B cell (primary cell): ENCODE measurements at regions not wholly inside any gene's neighbourhood (a gene's known extent, or its start where the extent isn't known, plus 50 kb on each side); places are given as distances from the start of the nearest gene placed in this dataset.

Experiments
- ATAC-seq: fragments of 200-7000 bp; cut with Tn5 transposase; one replicate; pipeline ENCODE4 v1.10.0; 2021; ENCODE audit warnings: low read depth, mild to moderate bottlenecking, moderate number of reproducible peaks, moderate library complexity
- CTCF ChIA-PET: fragments of 350-600 bp; sonication (Branson Sonifier 250); formaldehyde crosslinking; loops from one replicate; lab custom pipeline; 2021; ENCODE audit warnings: antibody characterized with exemption, inconsistent platforms; lab: Charles Lee
- POLR2A ChIA-PET: fragments of 350-600 bp; sonication (Branson Sonifier 250); formaldehyde crosslinking; loops from one replicate; lab custom pipeline; 2021; ENCODE audit warnings: antibody characterized with exemption; lab: Charles Lee
- DNase-seq: peaks from one replicate; pipeline ENCODE4 v3.0.0; 2013
- H2AFZ ChIP-seq: 2 replicates; pipeline ENCODE4 v1.6.1; 2012; ENCODE audit warnings: mild to moderate bottlenecking, low read depth, low read length; ENCODE audit not compliant: insufficient read depth, poor library complexity, severe bottlenecking
- H3K27ac ChIP-seq, 2 donors: 1 replicate in 1 of 2; 2 replicates in 1 of 2; pipeline ENCODE4 v1.5.1; 2012 to 2013; ENCODE audit warnings: low read length in 2 of 2, mild to moderate bottlenecking in 2 of 2, moderate library complexity in 1 of 2
- H3K27me3 ChIP-seq, 4 experiments: fragments of 200-600 bp in 1 of 4; sonication (generic) in 1 of 4; replicated peaks in 1 of 4; 1 replicate in 2 of 4; 2 replicates in 2 of 4; pipeline versions ENCODE4 v1.6.1 to v1.7.0; 2013 to 2016; ENCODE audit warnings: low read length in 3 of 4, mild to moderate bottlenecking in 2 of 4, mixed read lengths in 1 of 4, moderate library complexity in 1 of 4; ENCODE audit not compliant: insufficient read depth in 4 of 4, control insufficient read depth in 3 of 4; ENCODE audit errors: control extremely low read depth in 1 of 4
- H3K36me3 ChIP-seq, 2 experiments: replicated peaks in 1 of 2; 1 replicate in 1 of 2; 2 replicates in 1 of 2; pipeline versions ENCODE4 v1.6.1 to v1.7.1; 2013; ENCODE audit warnings: low read length in 1 of 2; ENCODE audit not compliant: insufficient read depth in 2 of 2, control insufficient read depth in 1 of 2; ENCODE audit errors: control extremely low read depth in 1 of 2, extremely low read depth in 1 of 2
- H3K4me1 ChIP-seq, 2 donors: fragments of 200-600 bp in 1 of 2; sonication (generic) in 1 of 2; 1 replicate in 1 of 2; 2 replicates in 1 of 2; pipeline versions ENCODE4 v1.5.1 to v1.6.1; 2013 to 2017; ENCODE audit warnings: low read length in 2 of 2; ENCODE audit not compliant: control insufficient read depth in 2 of 2, insufficient read depth in 2 of 2
- H3K4me2 ChIP-seq: replicated peaks from 2 replicates; pipeline ENCODE3; 2012; ENCODE audit warnings: mild to moderate bottlenecking, low read depth, low read length; ENCODE audit not compliant: poor library complexity, severe bottlenecking
- H3K4me3 ChIP-seq, 5 experiments: fragments of 200-600 bp in 1 of 5; sonication (generic) in 1 of 5; 1 replicate in 3 of 5; 2 replicates in 2 of 5; pipeline versions ENCODE4 v1.5.1 to v1.7.0; 2011 to 2016; ENCODE audit warnings: low read length in 4 of 5, mild to moderate bottlenecking in 4 of 5, low read depth in 2 of 5, control low read depth in 1 of 5, moderate library complexity in 1 of 5; ENCODE audit not compliant: insufficient read depth in 1 of 5; ENCODE audit errors: control extremely low read depth in 1 of 5, extremely low read depth in 1 of 5
- H3K79me2 ChIP-seq: fragments of 200-600 bp; sonication (generic); one replicate; pipeline ENCODE4 v1.6.0; 2016; ENCODE audit warnings: low read length; ENCODE audit not compliant: control insufficient read depth, insufficient read depth
- H3K9ac ChIP-seq: fragments of 200-600 bp; sonication (generic); 2 replicates; pipeline ENCODE4 v1.6.1; 2017; ENCODE audit warnings: mild to moderate bottlenecking, low read length, moderate library complexity
- H3K9me3 ChIP-seq, 3 donors: one replicate each; pipeline versions ENCODE4 v1.6.1 to v1.7.1; 2013; ENCODE audit warnings: low read length in 2 of 3; ENCODE audit not compliant: control insufficient read depth in 2 of 3, insufficient read depth in 1 of 3; ENCODE audit errors: control extremely low read depth in 1 of 3
- H4K20me1 ChIP-seq: 2 replicates; pipeline ENCODE4 v1.6.0; 2012; ENCODE audit warnings: mild to moderate bottlenecking, low read length; ENCODE audit not compliant: insufficient read depth, control insufficient read depth, poor library complexity, severe bottlenecking
- H3K27ac Mint-ChIP-seq: one replicate; pipeline ENCODE4 v1.8.0; 2021; ENCODE audit warnings: mixed read lengths
- H3K27me3 Mint-ChIP-seq: one replicate; pipeline ENCODE4 v1.8.0; 2021; ENCODE audit warnings: mixed read lengths
- H3K4me1 Mint-ChIP-seq: one replicate; pipeline ENCODE4 v1.8.0; 2021; ENCODE audit warnings: mixed read lengths
- H3K4me3 Mint-ChIP-seq: one replicate; pipeline ENCODE4 v1.8.0; 2021; ENCODE audit warnings: mixed read lengths
- H3K9me3 Mint-ChIP-seq: one replicate; pipeline ENCODE4 v1.8.0; 2022; ENCODE audit warnings: mixed read lengths; ENCODE audit not compliant: insufficient read depth
- CTCF ChIP-seq: fragments of 200-600 bp; IDR thresholded peaks from one replicate; pipeline ENCODE4 v1.8.0; 2022; ENCODE audit warnings: antibody characterized with exemption, mild to moderate bottlenecking
- EZH2 ChIP-seq: IDR thresholded peaks from 2 replicates; pipeline ENCODE4 v1.6.1; 2012; ENCODE audit warnings: borderline replicate concordance, low read depth, mild to moderate bottlenecking, moderate library complexity, low read length; ENCODE audit not compliant: insufficient read depth, poor library complexity, severe bottlenecking
- WGBS: methylation state at CpG from one replicate; pipeline ENCODE4 v1.1.5; 2013; ENCODE audit warnings: missing lambda C conversion rate; ENCODE audit not compliant: insufficient coverage; 5-methylcytosine and 5-hydroxymethylcytosine counted together
- intact Hi-C: fragments of 100-400 bp; cut with micrococcal nuclease; formaldehyde crosslinking; loops from one replicate; pipeline ENCODE4 v1.10.0; 2022

DNA sequence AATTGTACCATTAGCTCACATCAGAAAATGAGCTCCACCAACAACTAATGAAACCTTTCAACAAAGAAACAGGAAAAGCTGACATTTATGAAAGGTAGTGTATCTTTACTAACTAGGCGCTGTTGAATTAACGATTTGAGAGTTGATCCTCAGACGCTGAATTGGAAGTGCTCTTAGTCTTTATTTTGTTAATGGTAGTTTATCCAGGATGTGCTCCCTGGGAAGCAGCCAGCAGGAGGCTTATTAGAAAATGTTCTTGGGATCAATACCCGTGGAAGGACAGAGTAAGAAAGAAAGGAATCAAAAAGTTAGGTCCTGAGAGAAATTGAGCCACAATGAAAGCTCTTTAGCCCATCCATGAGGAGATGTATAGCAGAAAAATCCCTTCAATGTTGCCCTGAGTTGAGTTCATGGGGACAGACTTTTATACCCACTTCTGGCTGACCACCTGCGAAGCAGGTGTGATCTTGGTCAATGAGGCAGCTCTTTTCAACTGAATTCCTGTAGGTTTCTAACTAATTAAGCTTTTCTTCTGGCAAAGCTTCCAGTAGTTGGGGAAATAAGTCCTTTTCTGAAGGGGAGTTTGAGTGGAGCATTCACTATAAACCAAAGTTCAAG lies 492.6 kb upstream of the REG3G start:
- H3K27me3 ChIP-seq, result no peaks in the 10 kb centered on the region
- H3K36me3 ChIP-seq, result no peaks in the 10 kb centered on the region
- intact Hi-C loops, result no loop called here
- no peak overlapping the region for H3K4me3 ChIP-seq
- H4K20me1 ChIP-seq, result no peaks in the 10 kb centered on the region
- no peaks in the 10 kb centered on the region for H3K4me1 ChIP-seq
- H2AFZ ChIP-seq, result no peak overlapping the region
- no peak overlapping the region for H3K4me2 ChIP-seq
- ChIA-PET POLR2A (no interaction called here), CTCF (interaction anchor here (0.5 kb wide), 1 partner anchor 149 kb away, joined by 5 read pairs; no protein-coding TSS in a partner anchor)
- H3K9me3 Mint-ChIP-seq, result no peaks in the 10 kb centered on the region
- H3K79me2 ChIP-seq, result no peaks in the 10 kb centered on the region
- no peaks in the 10 kb centered on the region for H3K9me3 ChIP-seq
- no peak for ATAC-seq
- no peak for TF ChIP-seq CTCF
- no peak for DNase-seq
- no peak overlapping the region for H3K4me3 Mint-ChIP-seq
- H3K27me3 Mint-ChIP-seq, result no peaks in the 10 kb centered on the region
- H3K27ac Mint-ChIP-seq, result no peak overlapping the region
- H3K27ac ChIP-seq, result no peak overlapping the region
- no peaks in the 10 kb centered on the region for H3K4me1 Mint-ChIP-seq
- H3K9ac ChIP-seq, result no peak overlapping the region
- 43% methylated on average over 4 of the region's 5 CpGs for WGBS

GRCh38 chr2:78535395-78535794 lies 490.1 kb upstream of the REG3G start:
- Histone ChIP-seq H3K79me2 (no peaks in the 10 kb centered on the region), H3K27ac (no peak overlapping the region), H3K4me3 (no peak overlapping the region), H3K4me2 (no peak overlapping the region), H3K36me3 (no peaks in the 10 kb centered on the region), H4K20me1 (no peaks in the 10 kb centered on the region), H3K9me3 (no peaks in the 10 kb centered on the region), H2AFZ (no peak overlapping the region), H3K27me3 (no peaks in the 10 kb centered on the region), H3K9ac (no peak overlapping the region), H3K4me1 (no peaks in the 10 kb centered on the region)
- DNase-seq (no peak), ATAC-seq (no peak)
- TF ChIP-seq EZH2 (no peak), CTCF (no peak)
- intact Hi-C loops, result no loop called here
- ChIA-PET CTCF (interaction anchor here (0.7 kb wide), 1 partner anchor 44 kb away, joined by 4 read pairs; no protein-coding TSS in a partner anchor), POLR2A (no interaction called here)
- Mint-ChIP-seq H3K4me3 (no peak overlapping the region), H3K4me1 (no peaks in the 10 kb centered on the region), H3K27me3 (no peaks in the 10 kb centered on the region), H3K9me3 (no peaks in the 10 kb centered on the region), H3K27ac (no peak overlapping the region)
